ENCODE measurements at regions not wholly inside any gene's neighbourhood (a gene's known extent, or its start where the extent isn't known, plus 50 kb on each side); places are given as distances from the start of the nearest gene placed in this dataset.
"Not testable (repeated sequence)": the region's sequence is repeated elsewhere in the genome, so short reads cannot be mapped to it uniquely, and the experiment has no call there.

DNA sequence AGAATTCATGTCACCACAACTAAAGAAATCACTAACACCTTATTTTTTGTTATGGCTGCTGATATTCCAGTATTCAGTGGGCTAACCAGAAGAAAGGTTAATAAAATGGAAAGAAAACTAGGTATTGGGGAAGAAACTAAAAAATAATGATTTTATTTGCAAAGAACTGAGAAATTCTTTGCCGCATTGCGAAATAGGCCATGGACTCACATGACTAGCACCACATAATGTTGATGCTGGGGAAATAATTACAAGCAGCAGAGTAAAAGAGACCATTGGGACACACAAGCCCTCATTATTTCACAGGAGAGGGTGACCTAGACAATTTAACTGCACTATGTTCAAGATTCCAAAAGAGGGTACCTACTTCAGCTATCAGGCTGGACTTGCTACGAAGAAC, 1411.5 kb downstream of the SLITRK5 start:
- Histone ChIP-seq H3K27me3 (ENCODE audit: low read length) (no peaks in the 10 kb centered on the region), H3K9me3 (ENCODE audit: low read length) (peaks cover 5% of the 10 kb centered on the region), H2AFZ (ENCODE audit: low read length) (peak overlapping the region; percentile 68; the same call in 1 of the 2 replicates), H3K9ac (ENCODE audit: low read length) (no peak overlapping the region), H4K20me1 (ENCODE audit: insufficient read depth, low read depth, low read length) (no peaks in the 10 kb centered on the region), H3K9me2 (replicated peaks; ENCODE audit: insufficient read depth, low read length) (no peaks in the 10 kb centered on the region), H3K79me2 (ENCODE audit: low read length) (no peaks in the 10 kb centered on the region), H3K36me3 (ENCODE audit: insufficient read depth, low read length) (no peaks in the 10 kb centered on the region), H3K27ac (ENCODE audit: low read length) (no peak overlapping the region), H3K4me2 (ENCODE audit: low read depth, low read length, poor library complexity, severe bottlenecking) (no peak overlapping the region), H3K4me3 (ENCODE audit: low read length) (no peak overlapping the region), H3K4me1 (ENCODE audit: low read length) (no peaks in the 10 kb centered on the region)
- no peak for DNase-seq

DNA sequence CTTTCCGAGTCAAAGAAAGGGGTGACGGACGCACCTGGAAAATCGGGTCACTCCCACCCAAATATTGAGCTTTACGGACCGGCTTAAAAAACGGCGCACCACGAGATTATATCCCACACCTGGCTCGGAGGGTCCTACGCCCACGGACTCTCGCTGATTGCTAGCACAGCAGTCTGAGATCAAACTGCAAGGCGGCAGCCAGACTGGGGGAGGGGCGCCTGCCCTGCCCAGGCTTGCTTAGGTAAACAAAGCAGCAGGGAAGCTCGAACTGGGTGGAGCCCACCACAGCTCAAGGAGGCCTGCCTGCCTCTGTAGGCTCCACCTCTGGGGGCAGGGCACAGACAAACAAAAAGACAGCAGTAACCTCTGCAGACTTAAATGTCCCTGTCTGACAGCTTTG, 1416.9 kb downstream of the SLITRK5 start:
- not testable (repeated sequence) for H3K27me3 ChIP-seq (ENCODE audit: low read length); H4K20me1 ChIP-seq (ENCODE audit: insufficient read depth, low read depth, low read length); H3K36me3 ChIP-seq (ENCODE audit: insufficient read depth, low read length); H3K4me3 ChIP-seq (ENCODE audit: low read length); H2AFZ ChIP-seq (ENCODE audit: low read length); H3K9me2 ChIP-seq (replicated peaks; ENCODE audit: insufficient read depth, low read length); H3K9me3 ChIP-seq (ENCODE audit: low read length); DNase-seq; H3K79me2 ChIP-seq (ENCODE audit: low read length); H3K27ac ChIP-seq (ENCODE audit: low read length); H3K4me1 ChIP-seq (ENCODE audit: low read length); H3K9ac ChIP-seq (ENCODE audit: low read length); H3K4me2 ChIP-seq (ENCODE audit: low read depth, low read length, poor library complexity, severe bottlenecking)

DNA sequence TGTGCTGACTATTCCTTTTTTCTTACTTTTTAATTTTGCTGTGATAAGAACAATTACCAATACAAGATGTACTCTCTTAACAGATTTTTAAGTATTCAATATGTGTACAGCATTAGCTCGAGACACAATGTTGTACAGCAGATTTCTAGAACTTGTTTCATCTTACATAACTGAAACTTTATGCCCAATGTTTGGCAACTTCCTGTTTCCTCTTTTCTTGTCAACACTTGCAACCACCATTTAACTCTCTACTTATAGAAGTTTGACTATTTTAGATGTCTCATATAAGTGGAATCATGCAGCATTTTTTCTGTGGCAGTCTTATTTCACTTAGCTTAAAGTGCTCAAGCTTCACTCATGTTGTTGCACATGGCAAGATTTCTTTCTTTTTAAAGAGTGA, 1426.8 kb downstream of the SLITRK5 start:
- H3K27me3 ChIP-seq (ENCODE audit: low read length) = no peaks in the 10 kb centered on the region
- no peak overlapping the region for H3K4me2 ChIP-seq (ENCODE audit: low read depth, low read length, poor library complexity, severe bottlenecking)
- no peaks in the 10 kb centered on the region for H4K20me1 ChIP-seq (ENCODE audit: insufficient read depth, low read depth, low read length)
- H3K27ac ChIP-seq (ENCODE audit: low read length) = no peak overlapping the region
- H3K9me3 ChIP-seq (ENCODE audit: low read length) = peaks cover 11% of the 10 kb centered on the region
- peak overlapping the region; percentile 98 for H2AFZ ChIP-seq (ENCODE audit: low read length)
- H3K4me3 ChIP-seq (ENCODE audit: low read length) = no peak overlapping the region
- H3K9ac ChIP-seq (ENCODE audit: low read length) = no peak overlapping the region
- H3K4me1 ChIP-seq (ENCODE audit: low read length) = no peaks in the 10 kb centered on the region
- no peaks in the 10 kb centered on the region for H3K9me2 ChIP-seq (replicated peaks; ENCODE audit: insufficient read depth, low read length)
- H3K36me3 ChIP-seq (ENCODE audit: insufficient read depth, low read length) = no peaks in the 10 kb centered on the region
- H3K79me2 ChIP-seq (ENCODE audit: low read length) = no peaks in the 10 kb centered on the region
- no peak for DNase-seq

DNA sequence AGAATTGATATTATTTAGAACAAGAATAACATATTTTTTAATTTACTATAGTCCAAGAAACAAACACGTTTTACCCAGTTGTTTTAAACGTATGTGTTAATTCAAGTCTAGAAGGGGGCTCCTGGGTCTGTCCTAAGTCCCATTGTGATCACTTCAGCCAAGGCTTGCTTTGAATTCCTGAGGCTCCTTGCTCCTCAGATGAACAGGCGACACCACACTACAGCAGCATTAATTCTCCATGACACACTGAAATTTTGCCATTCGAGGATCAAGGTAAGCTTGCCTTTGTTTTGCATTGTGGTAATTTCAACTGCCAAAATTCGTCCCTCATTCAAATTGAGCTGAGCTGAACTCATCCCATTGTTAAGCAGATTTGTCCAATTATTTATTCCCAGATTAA, 1442.6 kb downstream of the SLITRK5 start:
- H2AFZ ChIP-seq (ENCODE audit: low read length) = peak overlapping the region; percentile 94
- no peaks in the 10 kb centered on the region for H4K20me1 ChIP-seq (ENCODE audit: insufficient read depth, low read depth, low read length)
- no peaks in the 10 kb centered on the region for H3K79me2 ChIP-seq (ENCODE audit: low read length)
- no peak overlapping the region for H3K4me3 ChIP-seq (ENCODE audit: low read length)
- no peaks in the 10 kb centered on the region for H3K4me1 ChIP-seq (ENCODE audit: low read length)
- H3K9ac ChIP-seq (ENCODE audit: low read length) = no peak overlapping the region
- H3K27ac ChIP-seq (ENCODE audit: low read length) = no peak overlapping the region
- H3K27me3 ChIP-seq (ENCODE audit: low read length) = no peaks in the 10 kb centered on the region
- no peak for DNase-seq
- H3K4me2 ChIP-seq (ENCODE audit: low read depth, low read length, poor library complexity, severe bottlenecking) = no peak overlapping the region
- H3K36me3 ChIP-seq (ENCODE audit: insufficient read depth, low read length) = no peaks in the 10 kb centered on the region
- H3K9me3 ChIP-seq (ENCODE audit: low read length) = no peaks in the 10 kb centered on the region
- no peaks in the 10 kb centered on the region for H3K9me2 ChIP-seq (replicated peaks; ENCODE audit: insufficient read depth, low read length)

DNA sequence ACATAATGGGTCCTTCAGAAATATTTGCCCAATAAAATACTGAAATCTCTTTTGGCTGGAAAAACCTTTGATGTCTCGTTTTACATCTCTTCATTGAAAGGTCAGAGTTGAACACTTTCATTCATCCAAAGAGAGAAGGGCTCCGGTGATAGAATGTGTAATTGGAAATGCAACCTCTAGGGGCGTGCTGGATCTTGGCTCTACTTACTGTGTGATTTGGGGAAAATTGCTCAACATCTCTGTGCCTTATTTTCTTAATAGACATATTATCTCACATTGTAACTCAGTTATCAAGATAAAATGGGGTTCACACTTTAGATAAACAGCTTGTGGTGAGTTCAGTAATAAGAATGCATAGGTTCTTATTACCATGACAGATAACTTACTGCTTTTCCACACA, 1444.1 kb downstream of the SLITRK5 start:
- Histone ChIP-seq H3K36me3 (ENCODE audit: insufficient read depth, low read length) (no peaks in the 10 kb centered on the region), H3K9me3 (ENCODE audit: low read length) (no peaks in the 10 kb centered on the region), H3K9me2 (replicated peaks; ENCODE audit: insufficient read depth, low read length) (no peaks in the 10 kb centered on the region), H3K27ac (ENCODE audit: low read length) (no peak overlapping the region), H4K20me1 (ENCODE audit: insufficient read depth, low read depth, low read length) (no peaks in the 10 kb centered on the region), H3K4me1 (ENCODE audit: low read length) (no peaks in the 10 kb centered on the region), H3K4me3 (ENCODE audit: low read length) (no peak overlapping the region), H3K27me3 (ENCODE audit: low read length) (no peaks in the 10 kb centered on the region), H3K9ac (ENCODE audit: low read length) (no peak overlapping the region), H2AFZ (ENCODE audit: low read length) (peak overlapping the region; percentile 1; the same call in 1 of the 2 replicates), H3K4me2 (ENCODE audit: low read depth, low read length, poor library complexity, severe bottlenecking) (no peak overlapping the region), H3K79me2 (ENCODE audit: low read length) (no peaks in the 10 kb centered on the region)
- DNase-seq = no peak

DNA sequence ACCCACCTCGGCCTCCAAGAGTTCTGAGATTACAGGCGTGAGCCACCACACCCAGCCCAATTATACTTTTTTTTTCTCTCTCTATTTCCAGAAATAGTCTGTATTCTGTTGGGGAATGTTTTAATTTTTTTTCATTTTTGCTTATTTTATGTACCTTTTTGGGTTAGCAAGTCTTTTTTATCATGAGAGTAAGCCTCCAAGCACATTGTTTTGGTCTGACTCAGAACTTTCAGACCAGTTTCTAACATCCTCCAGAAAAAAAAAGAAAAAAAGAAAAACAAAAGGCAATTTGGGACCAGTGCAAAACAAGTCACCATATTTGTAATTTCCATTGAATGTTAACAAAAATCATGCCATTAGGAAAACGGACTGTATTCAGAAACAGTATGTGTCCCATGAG, 1465.5 kb downstream of the SLITRK5 start:
- Histone ChIP-seq H3K4me3 (ENCODE audit: low read length) (no peak overlapping the region), H3K4me1 (ENCODE audit: low read length) (no peaks in the 10 kb centered on the region), H3K27me3 (ENCODE audit: low read length) (no peaks in the 10 kb centered on the region), H3K79me2 (ENCODE audit: low read length) (no peaks in the 10 kb centered on the region), H3K9me3 (ENCODE audit: low read length) (no peaks in the 10 kb centered on the region), H3K9ac (ENCODE audit: low read length) (no peak overlapping the region), H3K27ac (ENCODE audit: low read length) (no peak overlapping the region), H3K9me2 (replicated peaks; ENCODE audit: insufficient read depth, low read length) (no peaks in the 10 kb centered on the region), H3K36me3 (ENCODE audit: insufficient read depth, low read length) (no peaks in the 10 kb centered on the region), H2AFZ (ENCODE audit: low read length) (peak overlapping the region; percentile 61), H4K20me1 (ENCODE audit: insufficient read depth, low read depth, low read length) (no peaks in the 10 kb centered on the region), H3K4me2 (ENCODE audit: low read depth, low read length, poor library complexity, severe bottlenecking) (no peak overlapping the region)
- DNase-seq = no peak

DNA sequence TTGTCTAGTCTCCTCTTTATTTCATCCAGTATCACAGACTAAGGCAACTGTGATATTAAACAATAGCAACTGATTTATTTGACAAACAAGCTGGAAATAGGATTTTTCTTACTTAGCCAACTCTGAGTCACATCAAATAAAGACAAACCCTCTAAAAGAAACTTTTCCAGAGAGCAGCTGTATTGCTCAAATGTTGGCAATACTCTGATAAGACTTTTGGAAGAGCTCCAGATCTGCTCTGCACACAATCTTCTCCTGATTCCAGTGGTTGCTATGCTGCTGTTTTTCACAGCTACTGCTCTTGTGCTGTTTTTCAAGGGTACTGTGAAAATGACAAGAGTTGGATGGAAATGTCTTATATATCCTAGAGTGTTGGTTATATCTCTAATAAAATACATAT, 1479.2 kb downstream of the SLITRK5 start:
- Histone ChIP-seq H3K9ac (ENCODE audit: low read length) (no peak overlapping the region), H3K27ac (ENCODE audit: low read length) (no peak overlapping the region), H3K9me2 (replicated peaks; ENCODE audit: insufficient read depth, low read length) (no peaks in the 10 kb centered on the region), H3K36me3 (ENCODE audit: insufficient read depth, low read length) (no peaks in the 10 kb centered on the region; the same call in 1 of the 2 replicates), H4K20me1 (ENCODE audit: insufficient read depth, low read depth, low read length) (no peaks in the 10 kb centered on the region), H3K4me2 (ENCODE audit: low read depth, low read length, poor library complexity, severe bottlenecking) (no peak overlapping the region), H3K9me3 (ENCODE audit: low read length) (peaks cover 11% of the 10 kb centered on the region), H3K79me2 (ENCODE audit: low read length) (no peaks in the 10 kb centered on the region), H3K4me1 (ENCODE audit: low read length) (no peaks in the 10 kb centered on the region), H2AFZ (ENCODE audit: low read length) (0 out of 2 replicates have a peak overlapping the region, but pooled peaks have one; percentile 15), H3K27me3 (ENCODE audit: low read length) (no peaks in the 10 kb centered on the region), H3K4me3 (ENCODE audit: low read length) (no peak overlapping the region)
- DNase-seq = no peak

DNA sequence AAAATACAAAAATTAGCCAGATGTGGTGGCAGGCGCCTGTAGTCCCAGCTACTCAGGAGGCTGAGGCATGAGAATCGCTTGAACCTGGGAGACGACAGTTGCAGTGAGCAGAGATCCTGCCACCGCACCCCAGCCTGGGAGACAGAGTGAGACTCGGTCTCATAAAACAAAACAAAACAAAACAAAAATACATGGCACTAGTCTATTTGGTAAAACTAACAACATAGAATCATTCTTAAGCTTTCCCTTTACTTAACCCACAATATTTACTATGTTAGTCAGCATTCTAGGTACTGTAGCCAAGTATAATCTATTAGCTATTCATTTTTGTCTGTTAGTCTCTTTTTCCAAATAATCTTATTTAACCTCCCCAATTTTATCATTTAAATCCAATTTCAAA, 1482.8 kb downstream of the SLITRK5 start:
- H3K4me2 ChIP-seq (ENCODE audit: low read depth, low read length, poor library complexity, severe bottlenecking) = no peak overlapping the region
- no peaks in the 10 kb centered on the region for H3K36me3 ChIP-seq (ENCODE audit: insufficient read depth, low read length)
- H3K9ac ChIP-seq (ENCODE audit: low read length) = no peak overlapping the region
- H4K20me1 ChIP-seq (ENCODE audit: insufficient read depth, low read depth, low read length) = no peaks in the 10 kb centered on the region
- H3K9me2 ChIP-seq (replicated peaks; ENCODE audit: insufficient read depth, low read length) = no peaks in the 10 kb centered on the region
- no peaks in the 10 kb centered on the region for H3K4me1 ChIP-seq (ENCODE audit: low read length)
- no peak overlapping the region for H3K4me3 ChIP-seq (ENCODE audit: low read length)
- no peak overlapping the region for H3K27ac ChIP-seq (ENCODE audit: low read length)
- no peaks in the 10 kb centered on the region for H3K79me2 ChIP-seq (ENCODE audit: low read length)
- no peaks in the 10 kb centered on the region for H3K27me3 ChIP-seq (ENCODE audit: low read length)
- peak overlapping the region; percentile 50; the same call in 1 of the 2 replicates for H2AFZ ChIP-seq (ENCODE audit: low read length)
- no peak for DNase-seq
- H3K9me3 ChIP-seq (ENCODE audit: low read length) = peaks cover 11% of the 10 kb centered on the region

DNA sequence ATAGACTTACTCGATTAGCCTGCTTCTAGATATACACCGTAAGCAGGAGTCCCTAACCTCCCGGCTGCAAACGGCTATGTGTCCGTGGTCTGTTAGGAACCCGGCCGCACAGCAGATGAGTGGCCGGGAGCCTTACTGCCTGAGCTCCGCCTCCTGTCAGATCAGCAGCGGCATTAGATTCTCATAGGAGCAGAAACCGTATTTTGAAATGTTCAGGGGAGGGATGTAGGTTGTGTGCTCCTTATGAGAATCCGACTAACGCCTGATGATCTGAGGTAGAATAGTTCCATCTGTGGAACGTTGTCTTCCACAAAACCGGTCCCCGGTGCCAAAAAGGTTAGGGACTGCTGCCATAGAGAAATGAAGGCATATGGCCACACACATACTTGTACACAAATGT, 1491.9 kb downstream of the SLITRK5 start:
- H3K27me3 ChIP-seq (ENCODE audit: low read length) = no peaks in the 10 kb centered on the region
- H3K27ac ChIP-seq (ENCODE audit: low read length) = no peak overlapping the region
- no peaks in the 10 kb centered on the region for H3K4me1 ChIP-seq (ENCODE audit: low read length)
- H3K4me3 ChIP-seq (ENCODE audit: low read length) = no peak overlapping the region
- no peaks in the 10 kb centered on the region for H4K20me1 ChIP-seq (ENCODE audit: insufficient read depth, low read depth, low read length)
- H3K9me3 ChIP-seq (ENCODE audit: low read length) = no peaks in the 10 kb centered on the region
- no peak overlapping the region for H2AFZ ChIP-seq (ENCODE audit: low read length)
- no peak overlapping the region for H3K9ac ChIP-seq (ENCODE audit: low read length)
- H3K79me2 ChIP-seq (ENCODE audit: low read length) = no peaks in the 10 kb centered on the region
- no peak for DNase-seq
- H3K9me2 ChIP-seq (replicated peaks; ENCODE audit: insufficient read depth, low read length) = no peaks in the 10 kb centered on the region
- H3K36me3 ChIP-seq (ENCODE audit: insufficient read depth, low read length) = no peaks in the 10 kb centered on the region
- no peak overlapping the region for H3K4me2 ChIP-seq (ENCODE audit: low read depth, low read length, poor library complexity, severe bottlenecking)
